Lower leg skin (tissue), 4 donors: ENCODE measurements at regions not wholly inside any gene's neighbourhood (a gene's known extent, or its start where the extent isn't known, plus 50 kb on each side); places are given as distances from the start of the nearest gene placed in this dataset.

Source experiments
- DNase-seq, 2 donors: peaks; one replicate each; pipeline ENCODE4 v3.0.0-alpha.2; 2019; ENCODE audit warnings: low spot score in 2 of 2
- H3K4me3 ChIP-seq: fragments of 200-600 bp; sonication (generic); 2 replicates; pipeline ENCODE4 v1.5.1; 2017; ENCODE audit warnings: mild to moderate bottlenecking, low read depth; ENCODE audit not compliant: poor library complexity, severe bottlenecking
- POLR2A ChIP-seq, 2 donors: fragments of 450-650 bp; IDR thresholded peaks; one replicate each; pipeline ENCODE4 v1.6.1; 2016 to 2017; ENCODE audit warnings: antibody characterized with exemption in 2 of 2, mild to moderate bottlenecking in 1 of 2, moderate library complexity in 1 of 2
- WGBS, 2 donors: methylation state at CpG; one replicate each; pipeline ENCODE4 v1.1.5; 2018; 5-methylcytosine and 5-hydroxymethylcytosine counted together
- intact Hi-C: fragments of 100-400 bp; cut with DNase I; formaldehyde crosslinking; loops from one replicate; pipeline ENCODE4 v1.15.0; 2023; ENCODE audit warnings: low total_unique reads
- TF ChIP-seq, protein P1 (sequence below), 3 donors: fragments of 450-650 bp; IDR thresholded peaks; one replicate each; pipeline ENCODE4 v1.5.1; 2016; ENCODE audit warnings: antibody characterized with exemption in 3 of 3, mild to moderate bottlenecking in 3 of 3, moderate library complexity in 2 of 3

DNA sequence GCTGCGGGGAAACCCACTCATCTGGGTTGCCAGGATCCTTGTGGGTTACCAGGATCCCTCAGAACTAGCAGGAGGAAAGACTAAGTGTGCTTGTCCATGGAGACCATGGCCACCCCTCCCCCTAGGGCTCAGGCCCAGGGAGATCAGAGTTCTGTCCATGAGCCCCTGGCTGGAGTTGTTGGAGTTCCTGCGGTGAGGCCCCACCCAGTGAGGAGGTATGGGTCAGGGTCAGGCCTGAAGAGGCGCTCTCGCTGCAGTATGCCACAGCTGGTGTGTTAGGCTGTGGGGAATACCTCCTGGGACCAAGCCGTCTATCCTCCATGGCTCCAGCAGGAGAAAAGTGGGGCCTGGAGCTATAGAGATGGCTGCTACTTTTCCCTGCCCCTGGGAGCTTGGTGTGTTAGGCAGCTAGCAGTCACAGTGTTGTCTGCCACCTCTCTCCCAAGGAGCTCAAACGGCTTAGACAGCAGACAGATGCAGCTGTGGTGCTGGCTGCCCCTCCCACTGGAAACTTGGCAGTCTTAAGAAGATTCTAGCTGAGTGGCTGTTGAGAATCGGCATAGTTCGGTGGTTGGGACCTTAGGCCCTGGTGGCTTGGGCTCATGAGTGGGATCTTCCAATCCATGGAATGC, 240.3 kb upstream of the CELF4 start:
- TF ChIP-seq, protein P1, sequence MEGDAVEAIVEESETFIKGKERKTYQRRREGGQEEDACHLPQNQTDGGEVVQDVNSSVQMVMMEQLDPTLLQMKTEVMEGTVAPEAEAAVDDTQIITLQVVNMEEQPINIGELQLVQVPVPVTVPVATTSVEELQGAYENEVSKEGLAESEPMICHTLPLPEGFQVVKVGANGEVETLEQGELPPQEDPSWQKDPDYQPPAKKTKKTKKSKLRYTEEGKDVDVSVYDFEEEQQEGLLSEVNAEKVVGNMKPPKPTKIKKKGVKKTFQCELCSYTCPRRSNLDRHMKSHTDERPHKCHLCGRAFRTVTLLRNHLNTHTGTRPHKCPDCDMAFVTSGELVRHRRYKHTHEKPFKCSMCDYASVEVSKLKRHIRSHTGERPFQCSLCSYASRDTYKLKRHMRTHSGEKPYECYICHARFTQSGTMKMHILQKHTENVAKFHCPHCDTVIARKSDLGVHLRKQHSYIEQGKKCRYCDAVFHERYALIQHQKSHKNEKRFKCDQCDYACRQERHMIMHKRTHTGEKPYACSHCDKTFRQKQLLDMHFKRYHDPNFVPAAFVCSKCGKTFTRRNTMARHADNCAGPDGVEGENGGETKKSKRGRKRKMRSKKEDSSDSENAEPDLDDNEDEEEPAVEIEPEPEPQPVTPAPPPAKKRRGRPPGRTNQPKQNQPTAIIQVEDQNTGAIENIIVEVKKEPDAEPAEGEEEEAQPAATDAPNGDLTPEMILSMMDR (IDR thresholded peaks at IDR 0.05): no peak
- TF ChIP-seq POLR2A (IDR thresholded peaks at IDR 0.05): no peak
- WGBS, 2 donors: 79 to 80% methylated on average over 8 of the region's 8 CpGs
- intact Hi-C loops: no loop called here
- no peak for DNase-seq
- H3K4me3 ChIP-seq: no peak overlapping the region

DNA sequence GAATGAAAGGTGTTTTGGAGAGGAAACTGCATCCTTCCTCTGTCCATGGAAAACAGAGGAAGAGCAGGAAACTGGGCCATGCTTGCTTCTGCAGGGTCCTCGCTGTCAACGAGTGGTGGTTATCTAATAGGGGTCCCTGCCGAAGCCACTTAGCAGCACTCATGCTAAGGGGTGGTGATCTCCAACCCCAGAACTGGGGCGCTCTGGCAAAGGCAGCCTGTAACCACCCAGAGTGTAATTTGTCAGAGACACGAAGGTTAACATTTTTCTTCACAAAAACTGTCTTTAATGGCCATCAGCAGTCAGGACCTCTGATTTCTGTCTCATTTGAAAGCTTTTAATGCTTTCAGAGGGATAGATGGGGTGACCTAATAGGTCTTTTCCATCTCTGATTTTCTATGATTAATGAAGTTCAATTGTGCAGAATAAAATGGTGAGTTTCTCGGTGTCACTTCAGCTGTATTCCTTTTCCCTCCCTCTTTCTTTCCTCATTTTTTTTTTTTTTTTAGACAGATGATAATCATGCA, 231.3 kb upstream of the CELF4 start:
- intact Hi-C loops: no loop called here
- no peak for DNase-seq
- TF ChIP-seq, protein P1 (IDR thresholded peaks at IDR 0.05): no peak
- no peak for TF ChIP-seq POLR2A (IDR thresholded peaks at IDR 0.05)
- no peak overlapping the region for H3K4me3 ChIP-seq
- WGBS, 2 donors: 81 to 84% methylated on average over 6 of the region's 6 CpGs

DNA sequence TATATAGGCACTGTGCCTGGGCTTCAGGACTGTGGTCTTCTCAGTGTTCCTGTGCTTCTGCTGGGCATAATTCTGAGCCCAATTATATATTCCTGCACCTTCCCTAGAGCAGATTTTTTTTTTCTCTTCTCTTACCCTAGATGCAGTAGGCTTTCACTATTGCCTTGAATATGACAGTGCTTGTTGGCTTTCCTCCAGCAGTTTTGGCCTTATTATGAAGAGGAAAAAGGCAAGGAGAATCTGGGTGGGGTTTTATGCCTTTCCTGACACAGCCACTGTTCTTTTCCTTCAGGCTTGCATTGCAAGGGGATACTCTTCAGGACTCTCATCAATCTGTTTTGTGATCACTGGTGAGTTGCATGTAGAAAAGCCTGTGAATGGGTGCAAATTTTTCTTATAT, 221.9 kb upstream of the CELF4 start:
- intact Hi-C loops: no loop called here
- no peak for TF ChIP-seq POLR2A (IDR thresholded peaks at IDR 0.05)
- TF ChIP-seq, protein P1 (IDR thresholded peaks at IDR 0.05): no peak
- H3K4me3 ChIP-seq: no peak overlapping the region
- DNase-seq: no peak

DNA sequence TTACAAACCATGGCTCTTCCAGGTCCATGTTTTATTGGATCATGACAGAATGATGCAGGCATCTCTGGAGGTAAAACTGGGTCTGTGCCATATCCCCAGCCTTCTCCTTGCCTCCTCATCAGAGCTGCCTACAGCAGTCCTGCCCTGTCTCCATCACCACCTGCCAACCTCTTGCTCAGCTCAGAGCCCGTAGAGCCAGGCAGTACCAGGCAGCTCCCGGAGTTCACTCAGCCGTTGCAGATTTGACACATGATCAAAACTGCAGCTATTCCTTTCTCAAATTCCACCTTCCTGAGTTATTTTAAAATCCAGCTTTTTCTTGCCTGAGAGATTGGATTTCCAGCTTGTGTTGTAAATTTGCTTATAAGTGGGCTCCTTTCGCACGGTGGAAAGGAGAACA, 218.2 kb upstream of the CELF4 start:
- intact Hi-C loops: no loop called here
- no peak for TF ChIP-seq POLR2A (IDR thresholded peaks at IDR 0.05)
- TF ChIP-seq, protein P1 (IDR thresholded peaks at IDR 0.05): no peak
- WGBS, 2 donors: 75 to 78% methylated on average over 5 of the region's 5 CpGs

DNA sequence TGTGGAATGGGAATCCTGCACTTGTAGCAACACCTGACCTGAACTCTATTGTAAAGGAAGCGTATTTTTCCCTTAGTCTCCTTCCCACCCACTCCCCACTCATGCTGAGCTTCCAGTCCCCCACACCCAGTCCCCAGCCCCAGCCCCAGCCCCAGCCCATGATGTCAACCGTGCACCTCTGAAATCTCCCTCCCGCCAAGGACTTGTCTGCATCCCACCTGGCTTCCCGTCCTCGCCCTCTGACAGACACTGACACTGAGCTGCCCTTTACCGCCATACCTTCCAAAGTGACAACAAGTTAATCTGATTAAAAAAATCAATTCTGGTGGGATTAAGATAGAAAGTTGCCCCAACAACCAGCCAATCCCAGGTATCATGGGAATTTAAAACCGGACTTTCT, 213.6 kb upstream of the CELF4 start:
- TF ChIP-seq POLR2A (IDR thresholded peaks at IDR 0.05): no peak
- TF ChIP-seq, protein P1 (IDR thresholded peaks at IDR 0.05): no peak
- no peak overlapping the region for H3K4me3 ChIP-seq
- 83 to 89% methylated on average over 7 of the region's 7 CpGs for WGBS, 2 donors
- DNase-seq: no peak
- intact Hi-C loops: no loop called here

More for the DNA sequence above, 218.2 kb upstream of the CELF4 start:
- no peak overlapping the region for H3K4me3 ChIP-seq
- no peak for DNase-seq
